Panc1 (cell line): ENCODE measurements at regions not wholly inside any gene's neighbourhood (a gene's known extent, or its start where the extent isn't known, plus 50 kb on each side); places are given as distances from the start of the nearest gene placed in this dataset.

Source experiments
- ATAC-seq: fragments of 200-7000 bp; cut with Tn5 transposase; 2 replicates; pipeline ENCODE4 v1.9.1; 2020; ENCODE audit warnings: mild to moderate bottlenecking, moderate library complexity
- BruUV-seq: library from RNA; stranded (reverse); fragments of 400-500 nt; replicated peaks from 2 replicates; lab custom pipeline; 2021; lab: Mats Ljungman, UMichigan
- CTCF ChIA-PET: fragments of 300-600 bp; sonication (Branson Sonifier 250); formaldehyde crosslinking; loops from one replicate; lab custom pipeline; 2022; ENCODE audit warnings: antibody characterized with exemption; lab: Charles Lee
- POLR2A ChIA-PET: fragments of 300-600 bp; sonication (Branson Sonifier 250); formaldehyde crosslinking; loops from one replicate; lab custom pipeline; 2022; ENCODE audit warnings: antibody characterized with exemption; lab: Charles Lee
- DNase-seq: peaks from one replicate; pipeline ENCODE4 v3.0.0-alpha.2; 2010; ENCODE audit warnings: low read depth, low spot score
- H3K27ac ChIP-seq: 2 replicates; pipeline ENCODE4 v1.5.1; 2011; ENCODE audit warnings: mild to moderate bottlenecking, low read length, inconsistent platforms
- H3K27me3 ChIP-seq: fragments of 200-500 bp; sonication (Bioruptor generic); 2 replicates; pipeline ENCODE4 v1.6.0; 2014; ENCODE audit warnings: low read length, inconsistent platforms; ENCODE audit not compliant: control insufficient read depth, insufficient read depth
- H3K36me3 ChIP-seq: fragments of 200-500 bp; sonication (Bioruptor generic); 2 replicates; pipeline ENCODE4 v1.5.1; 2014; ENCODE audit warnings: inconsistent platforms, mild to moderate bottlenecking, low read length, moderate library complexity; ENCODE audit not compliant: control insufficient read depth, insufficient read depth
- H3K4me1 ChIP-seq: 2 replicates; pipeline ENCODE4 v1.5.1; 2011; ENCODE audit warnings: inconsistent platforms, mild to moderate bottlenecking, low read length, moderate library complexity; ENCODE audit not compliant: control insufficient read depth, insufficient read depth
- H3K4me3 ChIP-seq, 2 experiments: 2 replicates each; pipeline ENCODE4 v1.5.1; 2011 to 2012; ENCODE audit warnings: low read depth in 2 of 2, low read length in 2 of 2, mild to moderate bottlenecking in 2 of 2, inconsistent platforms in 1 of 2, moderate library complexity in 1 of 2
- H3K9me3 ChIP-seq: fragments of 200-500 bp; sonication (Bioruptor generic); 2 replicates; pipeline ENCODE4 v1.5.1; 2014; ENCODE audit warnings: low read depth, mild to moderate bottlenecking, inconsistent platforms, low read length, moderate library complexity; ENCODE audit not compliant: control insufficient read depth, insufficient read depth
- CTCF ChIP-seq: fragments of 450-650 bp; IDR thresholded peaks from 2 replicates; pipeline ENCODE4 v1.5.1; 2017; ENCODE audit warnings: mild to moderate bottlenecking
- POLR2AphosphoS5 ChIP-seq: IDR thresholded peaks from 2 replicates; pipeline ENCODE4 v1.6.1; 2012; ENCODE audit warnings: mild to moderate bottlenecking, low read depth, low read length, moderate library complexity
- REST ChIP-seq, 2 experiments: IDR thresholded peaks; 2 replicates each; pipeline ENCODE4 v1.6.1; 2011 to 2012; ENCODE audit warnings: low read depth in 2 of 2, control low read depth in 1 of 2, low read length in 1 of 2, mild to moderate bottlenecking in 1 of 2, moderate library complexity in 1 of 2; ENCODE audit not compliant: insufficient read depth in 1 of 2
- SIN3A ChIP-seq: IDR thresholded peaks from 2 replicates; pipeline ENCODE4 v1.6.1; 2012; ENCODE audit warnings: low read depth, mild to moderate bottlenecking, low read length, moderate library complexity, borderline replicate concordance; ENCODE audit not compliant: insufficient read depth
- TCF7L2 ChIP-seq: IDR thresholded peaks from 2 replicates; pipeline ENCODE4 v1.6.1; 2011; ENCODE audit warnings: mild to moderate bottlenecking, low read depth, low read length, inconsistent platforms
- in situ Hi-C: cut with HindIII; loops from 2 replicates; pipeline ENCODE4 v1.10.0; 2016; ENCODE audit warnings: low sequenced_read_pairs, low pct_unique_long_range_greater_than_20kb
- intact Hi-C: fragments of 100-400 bp; cut with micrococcal nuclease; formaldehyde crosslinking; loops from one replicate; pipeline ENCODE4 v1.10.0; 2022; ENCODE audit not compliant: unreplicated experiment

GRCh38 chr2:120678251-120678650 lies 57.4 kb upstream of the GLI2 start:
- Histone ChIP-seq H3K27me3 (peaks cover 5% of the 10 kb centered on the region), H3K36me3 (no peaks in the 10 kb centered on the region), H3K27ac (no peak overlapping the region), H3K9me3 (no peaks in the 10 kb centered on the region), H3K4me1 (0 out of 2 replicates have a peak, but pooled peaks cover 2% of the 10 kb centered on the region), H3K4me3 (no peak overlapping the region)
- DNase-seq (no peak), ATAC-seq (no peak)
- CTCF ChIA-PET, result no interaction called here
- intact Hi-C loops, result loop anchor here (5.0 to 10.0 kb wide), 2 partner anchors 156 to 363 kb away; no protein-coding TSS in a partner anchor
- in situ Hi-C loops, result no loop called here
- no peak for TF ChIP-seq CTCF
- no peak for TF ChIP-seq TCF7L2
- no peak for TF ChIP-seq REST (IDR thresholded peaks at IDR 0.05; ENCODE audit: insufficient read depth in 1 of 2, low read depth in 2 of 2, low read length in 1 of 2)
- TF ChIP-seq SIN3A, result no peak
- no peak for TF ChIP-seq POLR2AphosphoS5
- POLR2A ChIA-PET, result no interaction called here
- BruUV-seq, result no TSS peak

- CTCF ChIA-PET, result no interaction called here
- TF ChIP-seq CTCF, result no peak
- TF ChIP-seq REST (IDR thresholded peaks at IDR 0.05; ENCODE audit: insufficient read depth in 1 of 2, low read depth in 2 of 2, low read length in 1 of 2), result no peak
- TF ChIP-seq SIN3A, result no peak
- TF ChIP-seq TCF7L2, result no peak
- no peak for TF ChIP-seq POLR2AphosphoS5
- Histone ChIP-seq H3K27me3 (peaks cover 5% of the 10 kb centered on the region), H3K27ac (no peak overlapping the region), H3K36me3 (no peaks in the 10 kb centered on the region), H3K4me3 (no peak overlapping the region), H3K9me3 (no peaks in the 10 kb centered on the region), H3K4me1 (0 out of 2 replicates have a peak, but pooled peaks cover 2% of the 10 kb centered on the region)
- DNase-seq (no peak), ATAC-seq (no peak)
- POLR2A ChIA-PET, result no interaction called here
- in situ Hi-C loops (no loop called here), intact Hi-C loops (loop anchor here (5.0 to 10.0 kb wide), 2 partner anchors 157 to 364 kb away; no protein-coding TSS in a partner anchor)
- BruUV-seq, result no TSS peak
These were observed 56.7 kb upstream of the GLI2 start for GRCh38 chr2:120678926-120679325.
